ENCODE measurements at regions not wholly inside any gene's neighbourhood (a gene's known extent, or its start where the extent isn't known, plus 50 kb on each side); places are given as distances from the start of the nearest gene placed in this dataset.

- peak; percentile 46; the same call in 1 of the 2 replicates for TF ChIP-seq ZNF354B (CRISPR knock-in tag; IDR thresholded peaks at IDR 0.05)
- TF ChIP-seq ZNF778 (CRISPR knock-in tag; IDR thresholded peaks at IDR 0.05): no peak
- peak; percentile 95 for TF ChIP-seq HDAC8 (tag; IDR thresholded peaks at IDR 0.05)
- peak; percentile 83 for TF ChIP-seq ZNF239 (CRISPR knock-in tag; IDR thresholded peaks at IDR 0.05)
- peak; percentile 70 for TF ChIP-seq PTRF (tag; IDR thresholded peaks at IDR 0.05)
- TF ChIP-seq, protein P1, sequence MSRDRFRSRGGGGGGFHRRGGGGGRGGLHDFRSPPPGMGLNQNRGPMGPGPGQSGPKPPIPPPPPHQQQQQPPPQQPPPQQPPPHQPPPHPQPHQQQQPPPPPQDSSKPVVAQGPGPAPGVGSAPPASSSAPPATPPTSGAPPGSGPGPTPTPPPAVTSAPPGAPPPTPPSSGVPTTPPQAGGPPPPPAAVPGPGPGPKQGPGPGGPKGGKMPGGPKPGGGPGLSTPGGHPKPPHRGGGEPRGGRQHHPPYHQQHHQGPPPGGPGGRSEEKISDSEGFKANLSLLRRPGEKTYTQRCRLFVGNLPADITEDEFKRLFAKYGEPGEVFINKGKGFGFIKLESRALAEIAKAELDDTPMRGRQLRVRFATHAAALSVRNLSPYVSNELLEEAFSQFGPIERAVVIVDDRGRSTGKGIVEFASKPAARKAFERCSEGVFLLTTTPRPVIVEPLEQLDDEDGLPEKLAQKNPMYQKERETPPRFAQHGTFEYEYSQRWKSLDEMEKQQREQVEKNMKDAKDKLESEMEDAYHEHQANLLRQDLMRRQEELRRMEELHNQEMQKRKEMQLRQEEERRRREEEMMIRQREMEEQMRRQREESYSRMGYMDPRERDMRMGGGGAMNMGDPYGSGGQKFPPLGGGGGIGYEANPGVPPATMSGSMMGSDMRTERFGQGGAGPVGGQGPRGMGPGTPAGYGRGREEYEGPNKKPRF (IDR thresholded peaks at IDR 0.05; ENCODE audit: low read depth, low read length): no peak
- TF ChIP-seq HEY1 (CRISPR knock-in tag; IDR thresholded peaks at IDR 0.05; ENCODE audit: borderline replicate concordance): no peak
- TF ChIP-seq HLTF (IDR thresholded peaks at IDR 0.05): no peak
- no peak for TF ChIP-seq ATF2 (CRISPR knock-in tag; IDR thresholded peaks at IDR 0.05)
- TF ChIP-seq E2F3 (CRISPR knock-in tag; IDR thresholded peaks at IDR 0.05): peak; percentile 95
- TF ChIP-seq KAT8 (IDR thresholded peaks at IDR 0.05; ENCODE audit: low read depth): no peak
- TF ChIP-seq ZNF740 (CRISPR knock-in tag; IDR thresholded peaks at IDR 0.05): no peak
- TF ChIP-seq ZNF740 (tag; IDR thresholded peaks at IDR 0.05): peak in 1 of 2 experiments; percentile 92; a peak in 2 of 4 replicates
- TF ChIP-seq TAL1 (IDR thresholded peaks at IDR 0.05): no peak
- TF ChIP-seq ZNF316 (IDR thresholded peaks at IDR 0.05): no peak
- TF ChIP-seq ZNF668 (CRISPR knock-in tag; IDR thresholded peaks at IDR 0.05): no peak
- TF ChIP-seq, protein P2, sequence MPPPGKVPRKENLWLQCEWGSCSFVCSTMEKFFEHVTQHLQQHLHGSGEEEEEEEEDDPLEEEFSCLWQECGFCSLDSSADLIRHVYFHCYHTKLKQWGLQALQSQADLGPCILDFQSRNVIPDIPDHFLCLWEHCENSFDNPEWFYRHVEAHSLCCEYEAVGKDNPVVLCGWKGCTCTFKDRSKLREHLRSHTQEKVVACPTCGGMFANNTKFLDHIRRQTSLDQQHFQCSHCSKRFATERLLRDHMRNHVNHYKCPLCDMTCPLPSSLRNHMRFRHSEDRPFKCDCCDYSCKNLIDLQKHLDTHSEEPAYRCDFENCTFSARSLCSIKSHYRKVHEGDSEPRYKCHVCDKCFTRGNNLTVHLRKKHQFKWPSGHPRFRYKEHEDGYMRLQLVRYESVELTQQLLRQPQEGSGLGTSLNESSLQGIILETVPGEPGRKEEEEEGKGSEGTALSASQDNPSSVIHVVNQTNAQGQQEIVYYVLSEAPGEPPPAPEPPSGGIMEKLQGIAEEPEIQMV (tag; conservative IDR thresholded peaks at IDR 0.05; ENCODE audit: low read depth): no peak
- peak; percentile 69 for TF ChIP-seq ZNF134 (CRISPR knock-in tag; conservative IDR thresholded peaks at IDR 0.05)
- no peak for TF ChIP-seq TAF9B (IDR thresholded peaks at IDR 0.05; ENCODE audit: partially characterized antibody)
- TF ChIP-seq TAF15 (IDR thresholded peaks at IDR 0.05; ENCODE audit: low read depth, low read length): no peak
Observed at GRCh38 chr21:28791595-28792282, 200.9 kb downstream of the LTN1 start (continued).
